Gastroesophageal sphincter (tissue), 3 donors: ENCODE measurements at regions not wholly inside any gene's neighbourhood (a gene's known extent, or its start where the extent isn't known, plus 50 kb on each side); places are given as distances from the start of the nearest gene placed in this dataset.

Experiments
- CTCF ChIP-seq, 4 experiments: fragments of 200-600 bp in 2 of 4; fragments of 450-650 bp in 2 of 4; sonication (generic) in 1 of 4; IDR thresholded peaks; one replicate each; pipeline ENCODE4 v1.5.1; 2017 to 2019; ENCODE audit warnings: antibody characterized with exemption in 4 of 4, mild to moderate bottlenecking in 2 of 4, moderate library complexity in 2 of 4
- POLR2A ChIP-seq, 2 donors: fragments of 450-650 bp; IDR thresholded peaks; one replicate each; pipeline ENCODE4 v1.6.1; 2017; ENCODE audit warnings: antibody characterized with exemption in 2 of 2, mild to moderate bottlenecking in 2 of 2, moderate library complexity in 1 of 2
- POLR2AphosphoS5 ChIP-seq: sonication (generic); formaldehyde crosslinking; IDR thresholded peaks from one replicate; pipeline ENCODE4 v1.6.1; 2017; ENCODE audit warnings: antibody characterized with exemption

- TF ChIP-seq POLR2AphosphoS5, result no peak
- no peak for TF ChIP-seq CTCF (IDR thresholded peaks at IDR 0.05)
- TF ChIP-seq POLR2A (IDR thresholded peaks at IDR 0.05), result no peak
These were observed 51.0 kb upstream of the MLIP start for GRCh38 chr6:54060286-54060685.
